Cardiac muscle cell (in vitro differentiated cells and primary cell): ENCODE measurements at regions not wholly inside any gene's neighbourhood (a gene's known extent, or its start where the extent isn't known, plus 50 kb on each side); places are given as distances from the start of the nearest gene placed in this dataset.

Source experiments
- DNase-seq, 2 donors: peaks; one replicate each; pipeline versions ENCODE4 v3.0.0 to v3.0.0-alpha.2; 2010 to 2017; ENCODE audit warnings: low read depth in 1 of 2, low spot score in 1 of 2
- H3K27ac ChIP-seq: fragments of 200-600 bp; sonication (generic); 2 replicates; pipeline ENCODE4 v1.5.1; 2016
- H3K27me3 ChIP-seq: fragments of 200-600 bp; sonication (generic); 2 replicates; pipeline ENCODE4 v1.6.0; 2016; ENCODE audit warnings: control low read depth
- H3K36me3 ChIP-seq: fragments of 200-600 bp; sonication (generic); 2 replicates; pipeline ENCODE4 v1.5.1; 2016; ENCODE audit warnings: control low read depth
- H3K4me1 ChIP-seq: fragments of 200-600 bp; sonication (generic); 2 replicates; pipeline ENCODE4 v1.8.1; 2017; ENCODE audit warnings: low read depth, mild to moderate bottlenecking, mixed run types
- H3K4me3 ChIP-seq: fragments of 200-600 bp; sonication (generic); 2 replicates; pipeline ENCODE4 v1.5.1; 2016; ENCODE audit warnings: mild to moderate bottlenecking
- H3K9me3 ChIP-seq: fragments of 200-600 bp; sonication (generic); 2 replicates; pipeline ENCODE4 v1.5.1; 2017; ENCODE audit warnings: low read depth, mild to moderate bottlenecking, control low read depth
- TF ChIP-seq, protein P1 (sequence below): IDR thresholded peaks from 2 replicates; pipeline ENCODE4 v1.5.1; 2012; ENCODE audit warnings: low read depth, mild to moderate bottlenecking, low read length

DNA sequence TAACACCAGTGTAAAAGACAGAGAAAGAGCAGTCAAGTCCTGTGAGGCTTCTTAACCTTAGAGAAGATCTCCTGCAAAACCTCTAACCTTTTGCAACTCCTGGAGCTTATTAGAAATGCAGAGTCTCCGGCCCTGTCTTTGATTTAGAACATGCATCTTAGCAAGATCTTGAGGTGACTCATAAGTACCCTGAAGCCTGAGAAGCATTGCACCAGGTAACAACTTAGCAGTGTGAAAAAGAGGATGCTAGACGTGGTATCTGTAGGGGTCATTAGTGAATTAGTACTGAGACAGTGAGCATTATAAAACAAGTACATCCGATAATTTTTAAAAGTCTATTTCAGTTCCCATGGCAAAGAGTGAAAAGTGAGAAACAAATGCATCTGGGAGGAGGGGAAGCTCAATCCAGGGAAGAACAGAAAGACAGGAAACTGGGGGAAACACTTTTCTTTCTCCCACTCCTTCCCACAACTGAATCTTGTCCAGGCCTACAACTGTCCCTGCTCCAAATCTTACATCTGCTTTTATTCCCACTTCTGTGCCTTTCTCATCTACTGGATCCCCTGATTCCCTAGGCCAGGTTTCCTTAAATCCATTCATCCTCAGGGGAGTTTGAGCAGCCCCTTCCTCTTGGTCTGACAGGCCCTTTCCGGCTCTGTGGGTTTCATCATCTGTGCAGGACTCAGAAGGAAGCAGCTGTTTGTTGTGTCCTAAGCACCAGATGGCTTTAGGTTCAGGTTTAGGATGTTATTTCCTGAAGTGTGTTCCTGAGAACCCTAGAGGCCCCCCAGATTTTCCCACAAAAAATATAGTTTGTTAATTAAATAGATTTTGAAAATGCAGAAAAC lies 128.1 kb upstream of the IL12A start:
- no peaks in the 10 kb centered on the region for H3K9me3 ChIP-seq
- peak overlapping the region; percentile 2 for H3K27ac ChIP-seq
- no peaks in the 10 kb centered on the region for H3K27me3 ChIP-seq
- no peak overlapping the region for H3K4me3 ChIP-seq
- peak in 1 of 2 donors; percentile 55 for DNase-seq
- TF ChIP-seq, protein P1, sequence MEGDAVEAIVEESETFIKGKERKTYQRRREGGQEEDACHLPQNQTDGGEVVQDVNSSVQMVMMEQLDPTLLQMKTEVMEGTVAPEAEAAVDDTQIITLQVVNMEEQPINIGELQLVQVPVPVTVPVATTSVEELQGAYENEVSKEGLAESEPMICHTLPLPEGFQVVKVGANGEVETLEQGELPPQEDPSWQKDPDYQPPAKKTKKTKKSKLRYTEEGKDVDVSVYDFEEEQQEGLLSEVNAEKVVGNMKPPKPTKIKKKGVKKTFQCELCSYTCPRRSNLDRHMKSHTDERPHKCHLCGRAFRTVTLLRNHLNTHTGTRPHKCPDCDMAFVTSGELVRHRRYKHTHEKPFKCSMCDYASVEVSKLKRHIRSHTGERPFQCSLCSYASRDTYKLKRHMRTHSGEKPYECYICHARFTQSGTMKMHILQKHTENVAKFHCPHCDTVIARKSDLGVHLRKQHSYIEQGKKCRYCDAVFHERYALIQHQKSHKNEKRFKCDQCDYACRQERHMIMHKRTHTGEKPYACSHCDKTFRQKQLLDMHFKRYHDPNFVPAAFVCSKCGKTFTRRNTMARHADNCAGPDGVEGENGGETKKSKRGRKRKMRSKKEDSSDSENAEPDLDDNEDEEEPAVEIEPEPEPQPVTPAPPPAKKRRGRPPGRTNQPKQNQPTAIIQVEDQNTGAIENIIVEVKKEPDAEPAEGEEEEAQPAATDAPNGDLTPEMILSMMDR = no peak
- peaks cover 50% of the 10 kb centered on the region for H3K4me1 ChIP-seq
- H3K36me3 ChIP-seq = no peaks in the 10 kb centered on the region

DNA sequence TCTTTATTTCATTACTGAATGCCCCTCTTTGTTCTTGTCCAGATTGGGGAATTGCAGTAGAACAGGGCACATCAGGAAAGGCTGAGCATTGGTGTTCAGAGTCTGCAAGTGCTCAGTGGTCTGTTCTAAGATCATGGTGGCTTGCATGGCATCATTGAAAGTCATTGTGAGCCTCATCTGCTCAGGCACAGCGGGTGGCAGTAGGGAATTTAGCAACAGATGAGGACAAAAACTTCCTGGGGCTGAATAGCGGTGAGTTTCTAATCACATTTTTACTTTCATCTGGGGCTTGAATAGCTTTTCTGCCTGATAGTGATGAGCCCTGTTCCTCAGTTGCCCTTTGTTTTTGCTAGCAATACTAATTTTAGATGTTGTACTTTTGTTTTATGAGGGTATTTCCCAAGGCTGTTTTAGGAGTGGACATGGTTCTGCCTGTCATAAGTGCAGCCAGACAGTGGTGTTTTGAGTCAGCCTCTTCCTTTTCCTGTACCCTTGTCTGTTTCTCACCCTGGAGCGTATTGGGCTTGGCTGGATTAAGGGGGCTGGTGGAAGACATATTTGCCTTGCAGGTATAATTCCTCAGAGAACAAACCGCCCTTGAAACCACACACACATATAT lies 127.2 kb upstream of the IL12A start:
- Histone ChIP-seq H3K4me1 (peaks cover 40% of the 10 kb centered on the region), H3K4me3 (no peak overlapping the region), H3K27me3 (no peaks in the 10 kb centered on the region), H3K9me3 (no peaks in the 10 kb centered on the region), H3K27ac (no peak overlapping the region), H3K36me3 (peaks cover 1% of the 10 kb centered on the region)
- TF ChIP-seq, protein P1 = no peak
- DNase-seq = no peak

DNA sequence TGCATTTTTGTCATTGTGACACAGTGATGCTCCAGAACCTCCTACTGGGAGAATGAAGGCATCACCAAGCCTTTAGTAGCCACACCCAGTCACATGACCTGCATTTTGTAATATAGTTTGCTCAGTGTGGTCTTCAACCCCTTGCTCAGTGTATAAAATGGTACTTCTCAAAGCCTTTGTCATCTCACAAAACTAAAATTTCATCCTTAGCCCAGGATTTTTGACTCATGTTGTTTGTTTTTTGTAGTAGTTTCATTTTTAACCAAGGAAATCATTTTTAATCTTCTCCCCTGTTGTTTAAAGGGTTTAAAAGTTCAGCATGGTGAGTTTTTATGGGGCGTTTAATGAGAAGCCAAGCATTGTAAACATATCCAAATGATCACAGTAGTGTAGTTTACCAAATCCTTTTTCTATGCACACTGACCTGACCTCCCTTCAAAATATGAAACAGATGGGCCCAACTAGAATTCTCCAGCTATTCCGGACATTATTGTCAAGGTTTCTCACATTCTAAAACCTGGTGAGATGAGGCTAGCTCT lies 123.5 kb upstream of the IL12A start:
- no peaks in the 10 kb centered on the region for H3K9me3 ChIP-seq
- H3K36me3 ChIP-seq = peaks cover 12% of the 10 kb centered on the region
- H3K4me1 ChIP-seq = peaks cover 8% of the 10 kb centered on the region
- no peak overlapping the region for H3K27ac ChIP-seq
- no peak overlapping the region for H3K4me3 ChIP-seq
- TF ChIP-seq, protein P1 = no peak
- no peaks in the 10 kb centered on the region for H3K27me3 ChIP-seq
- DNase-seq = no peak

DNA sequence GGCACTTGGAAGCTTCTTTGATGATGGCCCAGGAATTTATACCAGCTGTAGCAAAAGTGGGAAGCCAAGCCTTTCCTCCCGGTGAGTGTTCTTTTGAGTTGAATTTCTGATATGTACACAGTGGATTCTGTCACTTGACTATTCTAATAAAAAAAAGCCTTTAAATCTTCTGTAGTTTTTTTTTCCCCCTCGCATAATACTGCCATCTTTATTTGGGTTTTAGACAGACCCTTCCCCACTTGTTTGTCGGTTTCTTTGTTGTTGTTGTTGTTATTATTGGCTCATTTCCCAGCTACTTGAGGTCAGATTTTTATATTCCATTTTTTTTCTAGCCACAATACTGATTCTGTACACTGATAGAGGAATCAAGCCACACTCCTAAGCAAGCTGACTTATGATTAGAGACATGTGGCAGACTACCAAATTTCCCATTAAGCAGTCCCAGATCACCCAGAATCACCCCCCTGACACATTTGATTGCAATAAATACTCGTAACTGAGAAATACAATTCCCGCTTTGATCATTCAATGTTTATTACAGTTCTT lies 122.4 kb upstream of the IL12A start:
- Histone ChIP-seq H3K36me3 (peaks cover 12% of the 10 kb centered on the region), H3K27ac (no peak overlapping the region), H3K4me3 (no peak overlapping the region), H3K9me3 (no peaks in the 10 kb centered on the region), H3K4me1 (peaks cover 8% of the 10 kb centered on the region), H3K27me3 (no peaks in the 10 kb centered on the region)
- TF ChIP-seq, protein P1 = no peak
- peak in 1 of 2 donors; percentile 40 for DNase-seq

DNA sequence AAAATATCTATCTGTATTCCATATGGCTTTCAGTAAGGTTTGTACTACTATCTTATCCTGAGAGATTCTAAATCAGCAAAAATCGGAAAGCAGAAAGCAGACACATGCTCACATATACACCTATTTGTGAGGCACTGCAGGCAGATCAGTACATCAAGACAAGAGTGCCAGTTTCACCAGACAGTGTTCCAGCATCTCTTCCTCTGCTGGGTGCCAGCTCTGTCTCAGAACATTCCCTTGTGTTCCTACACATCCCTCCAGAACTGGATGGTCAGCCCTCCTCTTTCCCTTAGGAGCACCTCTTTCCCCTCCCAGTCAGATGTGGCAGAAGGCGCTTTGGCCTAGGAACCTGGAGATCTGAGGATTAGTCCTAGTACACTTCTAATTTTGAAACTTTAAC lies 121.3 kb upstream of the IL12A start:
- H3K4me3 ChIP-seq = no peak overlapping the region
- no peak overlapping the region for H3K27ac ChIP-seq
- peaks cover 12% of the 10 kb centered on the region for H3K36me3 ChIP-seq
- no peaks in the 10 kb centered on the region for H3K9me3 ChIP-seq
- H3K27me3 ChIP-seq = no peaks in the 10 kb centered on the region
- TF ChIP-seq, protein P1 = no peak
- H3K4me1 ChIP-seq = peaks cover 5% of the 10 kb centered on the region
- no peak for DNase-seq
